Kidney (tissue), 13 donors: ENCODE measurements at regions not wholly inside any gene's neighbourhood (a gene's known extent, or its start where the extent isn't known, plus 50 kb on each side); places are given as distances from the start of the nearest gene placed in this dataset.
A peak's percentile ranks its signal among the peaks of the same experiment; 100 is the strongest.

Source experiments
- DNase-seq, 5 donors: peaks; one replicate each; pipeline ENCODE4 v3.0.0-alpha.2; 2013 to 2020
- FAIRE-seq: peaks from 2 replicates; lab custom pipeline; 2012; peaks lifted over from hg19 to GRCh38; lab: Jason Lieb, UNC
- H3K27ac ChIP-seq, 2 donors: one replicate each; pipeline ENCODE4 v1.7.0; 2013; ENCODE audit warnings: low read depth in 2 of 2, low read length in 2 of 2, inconsistent platforms in 1 of 2
- H3K27me3 ChIP-seq: one replicate; pipeline ENCODE4 v1.7.1; 2013; ENCODE audit warnings: low read length, inconsistent platforms; ENCODE audit not compliant: control insufficient read depth, insufficient read depth
- H3K36me3 ChIP-seq, 3 donors: one replicate each; pipeline versions ENCODE4 v1.7.0 to v1.7.1; 2013; ENCODE audit warnings: low read length in 3 of 3, control low read depth in 1 of 3, inconsistent platforms in 1 of 3; ENCODE audit not compliant: insufficient read depth in 3 of 3, control insufficient read depth in 2 of 3
- H3K4me1 ChIP-seq, 3 donors: one replicate each; pipeline versions ENCODE4 v1.7.0 to v1.7.1; 2013; ENCODE audit warnings: low read length in 3 of 3, inconsistent platforms in 1 of 3, low read depth in 1 of 3; ENCODE audit not compliant: control insufficient read depth in 2 of 3, insufficient read depth in 2 of 3
- H3K4me3 ChIP-seq, 3 donors: one replicate each; pipeline versions ENCODE4 v1.7.0 to v1.8.1; 2013; ENCODE audit warnings: low read length in 3 of 3, control low read depth in 1 of 3, inconsistent platforms in 1 of 3
- H3K9ac ChIP-seq, 3 donors: one replicate each; pipeline versions ENCODE4 v1.7.0 to v1.7.1; 2013; ENCODE audit warnings: low read length in 3 of 3, control low read depth in 1 of 3, inconsistent platforms in 1 of 3
- H3K9me3 ChIP-seq, 3 donors: one replicate each; pipeline versions ENCODE4 v1.7.0 to v1.7.1; 2013; ENCODE audit warnings: low read length in 3 of 3, control low read depth in 1 of 3, inconsistent platforms in 1 of 3; ENCODE audit not compliant: control insufficient read depth in 2 of 3, insufficient read depth in 1 of 3
- CTCF ChIP-seq: IDR thresholded peaks from 3 replicates; pipeline ENCODE4 v1.5.1; 2012; ENCODE audit warnings: mild to moderate bottlenecking, moderate library complexity, borderline replicate concordance; ENCODE audit not compliant: insufficient read depth; ENCODE audit errors: extremely low read depth
- intact Hi-C: fragments of 100-400 bp; cut with DNase I; formaldehyde crosslinking; loops from one replicate; pipeline ENCODE4 v1.11.1; 2022
- donor health status: control.
- donor health status: control.
- donor health status: control.
- donor health status: control.
- donor health status: control.
- donor health status: DM: yes; HTN: yes; CAD: no.
- donor health status: Normal renal cell carcinoma (clear cell type).

- FAIRE-seq, result no peak
Observed at GRCh38 chr11:71080239-71081097, 171.9 kb downstream of the SHANK2 start.

GRCh38 chr11:71079795-71080194 is 172.6 kb downstream of the SHANK2 start:
- H3K27ac ChIP-seq, result no peak overlapping the region
- no peaks in the 10 kb centered on the region for H3K36me3 ChIP-seq
- intact Hi-C loops, result no loop called here
- DNase-seq (no peak), FAIRE-seq (no peak)
- TF ChIP-seq CTCF, result no peak
- H3K9me3 ChIP-seq, result no peaks in the 10 kb centered on the region
- H3K4me1 ChIP-seq, result no peaks in the 10 kb centered on the region
- H3K4me3 ChIP-seq, result no peak overlapping the region
- H3K9ac ChIP-seq, result no peak overlapping the region
- H3K27me3 ChIP-seq, result no peaks in the 10 kb centered on the region

More at GRCh38 chr11:71080239-71081097, 171.9 kb downstream of the SHANK2 start:
- Histone ChIP-seq H3K36me3 (no peaks in the 10 kb centered on the region), H3K4me1 (no peaks in the 10 kb centered on the region), H3K4me3 (no peak overlapping the region), H3K9me3 (no peaks in the 10 kb centered on the region), H3K27ac (no peak overlapping the region), H3K27me3 (no peaks in the 10 kb centered on the region), H3K9ac (no peak overlapping the region)
- intact Hi-C loops, result no loop called here
- peak in 4 of 5 donors; percentile 81 to 90 (median 82) for DNase-seq
- peak; percentile 75 for TF ChIP-seq CTCF

DNA sequence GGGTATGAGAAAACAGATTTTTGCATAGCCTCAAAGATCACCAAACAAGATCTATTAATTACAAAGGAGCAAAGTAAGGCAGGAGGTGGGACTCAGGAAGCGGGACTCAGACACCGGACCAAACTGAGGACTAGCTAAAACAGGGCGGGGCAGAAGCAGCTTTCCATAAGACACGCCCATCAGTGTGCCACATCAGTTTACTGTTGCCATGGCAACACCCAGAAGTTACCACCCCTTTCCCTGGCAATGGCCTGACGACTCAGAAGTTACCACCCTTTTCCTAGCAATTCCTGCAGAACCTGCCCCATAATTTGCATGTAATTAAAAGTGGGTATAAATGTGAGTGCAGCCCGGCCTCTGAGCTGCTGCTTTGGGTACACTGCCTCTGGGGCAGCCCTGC is 173.9 kb downstream of the SHANK2 start:
- TF ChIP-seq CTCF, result no peak
- H3K4me3 ChIP-seq, result no peak overlapping the region
- no peak overlapping the region for H3K9ac ChIP-seq
- no peaks in the 10 kb centered on the region for H3K27me3 ChIP-seq
- DNase-seq, result no peak
- H3K27ac ChIP-seq, result no peak overlapping the region
- no peak for FAIRE-seq
- intact Hi-C loops, result no loop called here
- H3K4me1 ChIP-seq, result no peaks in the 10 kb centered on the region
- H3K36me3 ChIP-seq, result no peaks in the 10 kb centered on the region
- no peaks in the 10 kb centered on the region for H3K9me3 ChIP-seq
